HG03565 (cell line): ENCODE measurements at regions not wholly inside any gene's neighbourhood (a gene's known extent, or its start where the extent isn't known, plus 50 kb on each side); places are given as distances from the start of the nearest gene placed in this dataset.
"Not testable (repeated sequence)": the region's sequence is repeated elsewhere in the genome, so short reads cannot be mapped to it uniquely, and the experiment has no call there.

ENCODE experiments used
- ATAC-seq: cut with Tn5 transposase; IDR thresholded peaks from one replicate; pipeline ENCODE4 v1.9.1; 2021; ENCODE audit warnings: mild to moderate bottlenecking, moderate library complexity; ENCODE audit not compliant: unreplicated experiment

GRCh38 chr6:80942911-80943310, 809.6 kb downstream of the TENT5A start:
- ATAC-seq: no peak

DNA sequence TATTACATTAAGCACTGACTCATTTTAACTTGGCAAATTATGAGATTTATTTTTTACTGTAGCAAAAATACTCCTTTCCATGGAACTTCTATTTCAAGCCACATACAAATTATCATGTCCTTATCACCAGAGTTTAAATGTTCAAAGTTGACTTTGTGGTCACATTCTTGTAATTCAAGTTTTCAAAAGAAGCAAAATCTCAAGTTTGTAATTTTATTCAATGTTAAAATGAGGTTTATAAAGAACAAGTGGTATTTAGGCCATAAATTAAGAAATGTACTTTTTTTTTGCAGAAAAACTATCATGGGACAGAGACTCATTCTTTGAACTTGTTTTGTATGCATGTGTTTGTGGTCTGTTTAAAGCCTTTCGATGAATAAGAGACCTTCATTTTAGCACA, 811.5 kb downstream of the TENT5A start:
- ATAC-seq: no peak

DNA sequence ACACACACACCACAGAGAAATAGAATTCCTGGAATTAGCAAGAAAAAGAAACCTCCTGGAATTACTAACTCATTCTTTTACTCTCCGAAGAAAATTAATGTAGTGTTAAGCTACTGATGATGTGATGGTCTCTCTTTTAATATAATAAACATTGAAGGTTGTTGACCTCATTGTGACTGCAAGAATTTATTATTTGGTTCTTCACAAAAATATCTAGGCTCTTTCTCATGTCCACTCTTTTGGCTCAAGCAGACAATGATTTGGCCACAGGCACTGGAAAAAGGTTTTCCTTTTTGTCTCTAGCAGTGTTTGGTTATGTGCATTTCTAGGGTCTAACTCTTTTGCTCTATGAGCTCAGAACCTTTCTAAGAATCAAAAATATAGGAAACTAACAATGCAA, 811.9 kb downstream of the TENT5A start:
- no peak for ATAC-seq

DNA sequence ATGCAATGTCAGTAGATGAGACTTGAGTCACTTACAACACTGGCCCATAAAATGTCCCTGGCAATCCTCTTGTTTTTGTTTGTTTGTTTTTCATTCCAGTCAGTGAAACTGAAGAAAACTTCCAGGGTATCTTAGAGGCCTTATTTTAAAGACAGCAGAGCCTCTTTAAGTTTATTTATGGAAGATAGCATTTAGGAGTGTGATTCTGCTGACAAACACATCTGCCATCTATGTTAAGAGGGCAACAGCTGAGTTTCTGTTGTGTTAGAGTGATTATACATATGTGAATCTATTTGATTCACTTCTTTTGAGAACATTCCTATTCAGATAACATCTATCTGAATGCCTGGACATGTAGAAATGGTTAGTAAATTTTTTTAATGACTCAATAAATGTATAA, 812.6 kb downstream of the TENT5A start:
- ATAC-seq: no peak

- no peak for ATAC-seq
Observed at GRCh38 chr6:80939480-80939879, 813.0 kb downstream of the TENT5A start.

GRCh38 chr6:80938131-80938530, 814.4 kb downstream of the TENT5A start:
- no peak for ATAC-seq

DNA sequence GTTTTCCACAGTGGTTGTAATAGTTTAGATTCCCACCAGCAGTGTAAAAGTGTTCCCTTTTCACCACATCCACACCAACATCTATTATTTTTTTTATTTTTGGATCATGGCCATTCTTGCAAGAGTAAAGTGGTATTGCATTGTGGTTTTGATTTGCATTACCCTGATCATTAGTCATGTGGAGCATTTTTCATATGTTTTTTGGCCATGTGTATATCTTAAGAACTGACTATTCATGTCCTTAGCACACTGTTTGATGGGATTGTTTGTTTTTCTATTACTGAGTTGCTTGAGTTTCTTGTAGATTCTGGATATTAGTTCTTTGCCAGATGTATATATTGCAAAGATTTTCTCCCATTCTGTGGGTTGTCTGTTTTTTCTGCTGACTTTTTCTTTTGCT, 820.1 kb downstream of the TENT5A start:
- ATAC-seq: no peak

- ATAC-seq: no peak
Observed at GRCh38 chr6:80930376-80930775, 822.1 kb downstream of the TENT5A start.

DNA sequence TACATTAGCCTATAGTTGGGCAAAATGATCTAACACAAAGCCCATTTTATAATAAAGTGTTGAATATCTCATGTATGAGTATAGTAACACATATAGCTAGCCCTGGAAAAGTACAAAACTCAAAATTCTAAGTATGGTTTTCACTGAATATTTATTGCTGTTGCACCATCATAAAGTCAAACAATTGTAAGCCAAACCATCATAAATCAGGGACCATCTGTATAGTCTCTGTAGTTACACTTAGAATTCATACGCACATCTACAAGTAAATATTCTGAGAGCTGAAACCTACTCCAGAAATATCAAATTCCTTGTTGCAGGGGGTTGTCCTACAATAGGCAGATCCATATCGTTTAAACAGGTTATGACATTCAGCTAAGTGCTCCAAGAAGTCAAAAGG, 817.3 kb downstream of the BCKDHB start:
- ATAC-seq: no peak

GRCh38 chr6:80922916-80923455, 816.5 kb downstream of the BCKDHB start:
- no peak for ATAC-seq

- ATAC-seq: no peak
Observed at GRCh38 chr6:80921861-80922460, 815.5 kb downstream of the BCKDHB start.

DNA sequence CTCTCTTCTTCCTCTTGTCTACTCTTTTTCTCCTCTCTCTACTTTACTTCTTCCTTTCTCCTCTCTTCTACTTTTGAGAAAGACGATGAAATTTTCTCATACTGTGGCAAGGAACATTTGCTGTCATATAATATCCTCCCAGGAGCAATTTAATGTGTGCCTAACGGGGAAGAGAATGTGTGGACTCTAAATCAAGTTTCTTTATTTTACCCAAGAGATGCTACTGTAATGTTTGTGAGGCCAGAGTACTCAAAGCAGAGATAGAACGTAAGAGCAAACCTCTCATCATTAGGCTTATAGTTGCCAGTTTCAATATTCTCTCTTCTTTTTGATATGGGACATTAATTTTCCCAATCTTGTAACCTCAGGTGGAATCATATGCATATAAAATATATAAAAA, 801.4 kb downstream of the BCKDHB start:
- ATAC-seq: no peak

GRCh38 chr6:80903711-80904110, 797.2 kb downstream of the BCKDHB start:
- ATAC-seq: no peak

GRCh38 chr6:80886475-80886874, 780.0 kb downstream of the BCKDHB start:
- no peak for ATAC-seq

DNA sequence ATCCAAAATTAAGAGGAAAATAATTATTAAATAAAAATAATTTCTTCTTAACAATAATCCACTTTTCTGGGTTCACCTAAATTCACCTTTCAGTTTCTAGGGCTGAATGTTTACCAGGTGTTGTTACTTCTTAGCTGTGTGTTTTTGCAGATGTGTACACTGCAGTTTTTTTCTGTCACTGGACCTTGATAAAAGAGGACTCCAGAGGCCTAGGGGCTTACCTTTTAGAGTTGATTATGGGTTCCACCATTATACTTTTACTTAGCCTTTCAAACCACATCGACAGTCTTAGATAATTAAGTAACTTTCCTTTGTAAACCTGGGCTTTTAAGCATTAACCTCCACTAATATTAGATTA, 766.5 kb downstream of the BCKDHB start:
- no peak for ATAC-seq

GRCh38 chr6:80872199-80872950, 765.9 kb downstream of the BCKDHB start:
- ATAC-seq: no peak

GRCh38 chr6:80862756-80863155, 756.3 kb downstream of the BCKDHB start:
- ATAC-seq: no peak

DNA sequence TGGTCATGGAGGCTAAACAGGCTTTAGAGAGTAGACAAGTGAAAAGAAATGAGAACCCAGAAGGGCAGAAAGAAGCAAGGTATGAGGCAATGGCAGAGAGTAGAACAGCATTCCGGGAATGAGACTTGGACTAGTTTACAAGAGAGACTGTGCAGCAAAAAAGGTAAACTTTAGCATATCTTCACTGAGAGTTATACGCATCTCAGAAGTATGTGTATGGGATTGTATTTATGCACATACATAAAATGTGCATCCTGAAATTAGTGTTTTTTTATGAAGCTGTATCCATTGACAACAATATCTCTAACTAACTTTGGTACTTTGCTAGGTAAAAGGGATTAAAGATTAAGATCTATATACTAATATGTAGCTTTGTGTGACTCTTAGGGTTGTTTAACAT, 753.6 kb downstream of the BCKDHB start:
- ATAC-seq: no peak

DNA sequence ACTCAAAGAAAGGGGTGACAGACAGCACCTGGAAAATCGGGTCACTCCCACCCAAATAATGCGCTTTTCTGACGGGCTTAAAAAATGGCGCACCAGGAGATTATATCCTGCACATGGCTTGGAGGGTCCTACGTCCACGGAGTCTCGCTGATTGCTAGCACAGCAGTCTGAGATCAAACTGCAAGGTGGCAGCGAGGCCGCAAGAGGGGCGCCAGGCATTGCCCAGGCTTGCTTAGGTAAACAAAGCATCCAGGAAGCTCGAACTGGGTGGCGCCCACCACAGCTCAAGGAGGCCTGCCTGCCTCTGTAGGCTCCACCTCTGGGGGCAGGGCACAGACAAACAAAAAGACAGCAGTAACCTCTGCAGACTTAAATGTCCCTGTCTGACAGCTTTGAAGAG, 741.5 kb downstream of the BCKDHB start:
- not testable (repeated sequence) for ATAC-seq

- ATAC-seq: no peak
Observed at GRCh38 chr6:80832337-80832736, 725.9 kb downstream of the BCKDHB start.

DNA sequence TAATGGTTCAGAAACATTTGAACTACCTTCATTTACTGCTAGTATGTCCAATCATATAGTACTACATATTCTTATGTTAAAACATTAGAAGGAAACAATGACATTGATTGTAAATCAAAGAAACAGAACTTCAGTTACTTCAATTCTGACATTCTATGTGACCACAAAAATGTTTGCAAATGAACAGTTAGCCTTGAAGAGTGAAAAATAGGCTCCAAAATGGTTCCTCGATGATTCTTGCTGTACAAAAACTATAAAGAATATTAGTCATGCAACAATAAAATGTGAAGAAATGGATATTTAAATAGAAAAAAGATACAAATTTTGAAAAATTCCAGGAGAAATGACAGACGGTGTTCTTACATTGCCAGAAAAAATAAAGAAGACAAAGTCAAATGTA, 686.9 kb downstream of the BCKDHB start:
- ATAC-seq: no peak

GRCh38 chr6:80792151-80792550, 685.7 kb downstream of the BCKDHB start:
- no peak for ATAC-seq
